CD8-positive, alpha-beta memory T cell (primary cell): ENCODE measurements at regions not wholly inside any gene's neighbourhood (a gene's known extent, or its start where the extent isn't known, plus 50 kb on each side); places are given as distances from the start of the nearest gene placed in this dataset.
"Not testable (repeated sequence)": the region's sequence is repeated elsewhere in the genome, so short reads cannot be mapped to it uniquely, and the experiment has no call there.

Source experiments
- CTCF ChIA-PET: fragments of 350-600 bp; sonication (Branson Sonifier 250); formaldehyde crosslinking; loops from one replicate; lab custom pipeline; 2021; ENCODE audit warnings: antibody characterized with exemption; lab: Charles Lee
- POLR2A ChIA-PET: fragments of 350-600 bp; sonication (Branson Sonifier 250); formaldehyde crosslinking; loops from one replicate; lab custom pipeline; 2021; ENCODE audit warnings: antibody characterized with exemption; lab: Charles Lee
- DNase-seq, 5 donors: peaks; one replicate each; pipeline versions ENCODE4 v3.0.0 to v3.0.0-alpha.2; 2020 to 2022; ENCODE audit warnings: mixed read lengths in 1 of 5
- H3K27ac ChIP-seq: one replicate; pipeline ENCODE4 v1.7.0; 2013; ENCODE audit warnings: low read depth, mild to moderate bottlenecking, low read length, moderate library complexity
- H3K27me3 ChIP-seq: 2 replicates; pipeline ENCODE4 v1.7.0; 2013; ENCODE audit warnings: low read length, mild to moderate bottlenecking; ENCODE audit not compliant: insufficient read depth, poor library complexity, severe bottlenecking
- H3K36me3 ChIP-seq: 2 replicates; pipeline ENCODE4 v1.7.0; 2013; ENCODE audit warnings: mild to moderate bottlenecking, low read length, moderate library complexity; ENCODE audit not compliant: insufficient read depth
- H3K4me1 ChIP-seq: 2 replicates; pipeline ENCODE4 v1.7.0; 2013; ENCODE audit warnings: mild to moderate bottlenecking, low read length, moderate library complexity; ENCODE audit not compliant: insufficient read depth
- H3K4me3 ChIP-seq: 2 replicates; pipeline ENCODE4 v1.7.0; 2013; ENCODE audit warnings: mild to moderate bottlenecking, low read length
- H3K9me3 ChIP-seq: 2 replicates; pipeline ENCODE4 v1.7.0; 2013; ENCODE audit warnings: mild to moderate bottlenecking, low read length
- H3K27ac Mint-ChIP-seq, 8 donors: one replicate each; pipeline ENCODE4 v1.8.0; 2020 to 2021; ENCODE audit warnings: mixed read lengths in 8 of 8, mild to moderate bottlenecking in 6 of 8, inconsistent platforms in 3 of 8, moderate library complexity in 3 of 8
- H3K27me3 Mint-ChIP-seq, 2 donors: one replicate each; pipeline ENCODE4 v1.8.0; 2020 to 2021; ENCODE audit warnings: mixed read lengths in 2 of 2, mild to moderate bottlenecking in 1 of 2, moderate library complexity in 1 of 2
- H3K36me3 Mint-ChIP-seq, 3 donors: one replicate each; pipeline ENCODE4 v1.8.0; 2020 to 2021; ENCODE audit warnings: mixed read lengths in 3 of 3, inconsistent platforms in 1 of 3, mild to moderate bottlenecking in 1 of 3
- H3K4me1 Mint-ChIP-seq, 3 donors: one replicate each; pipeline ENCODE4 v1.8.0; 2020 to 2021; ENCODE audit warnings: mixed read lengths in 3 of 3, inconsistent platforms in 1 of 3, mild to moderate bottlenecking in 1 of 3
- H3K4me3 Mint-ChIP-seq, 7 donors: one replicate each; pipeline ENCODE4 v1.8.0; 2020 to 2021; ENCODE audit warnings: mixed read lengths in 7 of 7, mild to moderate bottlenecking in 6 of 7, moderate library complexity in 4 of 7, inconsistent platforms in 2 of 7
- H3K9me3 Mint-ChIP-seq, 5 donors: one replicate each; pipeline ENCODE4 v1.8.0; 2020 to 2022; ENCODE audit warnings: mixed read lengths in 5 of 5, mild to moderate bottlenecking in 3 of 5, moderate library complexity in 2 of 5, inconsistent platforms in 1 of 5

DNA sequence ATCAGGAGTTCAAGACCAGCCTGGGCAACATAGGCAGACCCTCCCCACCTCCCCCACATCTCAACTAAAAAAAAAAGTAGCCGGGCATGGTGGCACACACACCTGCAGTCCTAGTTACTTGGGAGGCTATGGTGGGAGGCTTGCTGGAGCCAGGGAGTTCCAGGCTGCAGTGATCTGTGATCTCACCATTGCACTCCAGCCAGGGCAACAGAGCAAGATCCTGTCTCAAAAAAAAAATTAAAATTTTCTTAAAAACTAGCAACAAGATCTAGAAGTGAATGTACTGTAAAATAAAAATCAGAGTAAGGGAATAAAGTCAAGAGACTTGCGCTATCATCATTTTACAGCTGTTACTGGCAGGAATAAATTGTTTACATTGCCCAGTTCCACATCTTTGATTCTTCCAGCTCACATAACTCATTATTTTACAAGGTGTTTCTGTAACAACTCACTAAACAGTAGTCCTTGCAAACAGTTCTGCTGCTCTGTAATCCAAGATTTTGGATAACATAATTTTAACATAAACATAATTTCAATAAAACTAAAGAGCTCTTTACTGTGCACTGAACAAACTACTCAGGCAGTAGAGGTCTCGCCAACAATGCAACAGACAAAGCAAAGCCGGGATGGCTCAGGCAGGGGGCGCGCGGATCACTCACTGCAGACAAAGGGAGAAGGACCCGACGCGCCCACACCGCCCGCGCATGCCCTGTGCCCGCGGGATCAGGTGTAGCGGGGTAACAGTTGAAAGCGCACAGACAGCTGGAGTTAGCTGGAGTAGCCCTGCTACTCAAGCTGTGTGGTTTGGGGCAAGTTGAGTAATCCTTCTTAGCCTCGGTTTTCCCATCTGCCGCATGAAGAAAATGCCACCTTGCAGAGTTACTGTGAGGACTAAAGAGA lies 73.3 kb upstream of the NFE2L3 start:
- no peaks in the 10 kb centered on the region for H3K36me3 Mint-ChIP-seq
- no peaks in the 10 kb centered on the region for H3K9me3 ChIP-seq
- no peaks in the 10 kb centered on the region for H3K36me3 ChIP-seq
- POLR2A ChIA-PET = interaction anchor here (0.6 to 1.2 kb wide), 2 partner anchors 119 to 124 kb away, joined by 3 to 4 read pairs; partner anchors contain the start of gene CBX3
- peaks cover 32 to 68% of the 10 kb centered on the region in 2 donors for H3K27me3 Mint-ChIP-seq
- H3K9me3 Mint-ChIP-seq = no peaks in the 10 kb centered on the region
- H3K27ac Mint-ChIP-seq = no peak overlapping the region
- no peak overlapping the region for H3K27ac ChIP-seq
- H3K4me3 ChIP-seq = no peak overlapping the region
- CTCF ChIA-PET = interaction anchor here (0.6 to 3.8 kb wide), 33 partner anchors 9 to 1082 kb away, joined by 3 to 52 read pairs (median 4); partner anchors contain the start of genes NFE2L3 and SNX10
- peaks cover 7 to 8% (median 8%) of the 10 kb centered on the region in 3 donors for H3K4me1 Mint-ChIP-seq
- peak; percentile 64 to 86 (median 68) for DNase-seq
- peaks cover 7% of the 10 kb centered on the region for H3K4me1 ChIP-seq
- H3K4me3 Mint-ChIP-seq = peak overlapping the region in 3 of 7 donors; percentile 49 to 52 (median 49)
- H3K27me3 ChIP-seq = no peaks in the 10 kb centered on the region

DNA sequence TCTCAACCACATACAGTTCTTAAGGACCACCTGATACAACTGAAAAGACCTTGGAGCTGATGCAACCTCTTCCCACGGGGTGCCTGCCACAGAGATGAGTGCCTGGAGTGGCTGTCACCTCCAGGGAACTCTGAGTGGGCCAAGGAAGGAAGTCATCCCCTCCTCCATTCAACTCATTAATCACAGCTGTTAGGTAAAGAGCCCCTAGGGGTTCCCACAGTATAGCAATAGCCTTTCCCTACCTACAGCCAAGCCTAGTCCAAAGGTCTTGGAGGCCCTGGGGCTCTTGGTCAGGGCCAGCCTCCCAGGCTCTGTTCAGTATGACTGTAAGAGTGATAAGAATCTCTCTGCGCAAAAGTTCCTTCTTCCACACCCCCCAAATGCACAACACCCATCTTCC lies 70.4 kb upstream of the NFE2L3 start:
- Histone ChIP-seq H3K4me1 (peaks cover 7% of the 10 kb centered on the region), H3K27me3 (no peaks in the 10 kb centered on the region), H3K27ac (no peak overlapping the region), H3K4me3 (no peak overlapping the region), H3K9me3 (no peaks in the 10 kb centered on the region), H3K36me3 (no peaks in the 10 kb centered on the region)
- no peak for DNase-seq
- Mint-ChIP-seq H3K9me3 (no peaks in the 10 kb centered on the region), H3K4me3 (no peak overlapping the region), H3K27ac (no peak overlapping the region), H3K27me3 (peaks cover 22 to 49% of the 10 kb centered on the region in 2 donors), H3K4me1 (peaks cover 7 to 8% (median 8%) of the 10 kb centered on the region in 3 donors), H3K36me3 (no peaks in the 10 kb centered on the region)
- ChIA-PET CTCF (interaction anchor here (1.0 to 3.8 kb wide), 3 partner anchors 9 to 284 kb away, joined by 3 to 18 read pairs (median 3); no protein-coding TSS in a partner anchor), POLR2A (no interaction called here)

DNA sequence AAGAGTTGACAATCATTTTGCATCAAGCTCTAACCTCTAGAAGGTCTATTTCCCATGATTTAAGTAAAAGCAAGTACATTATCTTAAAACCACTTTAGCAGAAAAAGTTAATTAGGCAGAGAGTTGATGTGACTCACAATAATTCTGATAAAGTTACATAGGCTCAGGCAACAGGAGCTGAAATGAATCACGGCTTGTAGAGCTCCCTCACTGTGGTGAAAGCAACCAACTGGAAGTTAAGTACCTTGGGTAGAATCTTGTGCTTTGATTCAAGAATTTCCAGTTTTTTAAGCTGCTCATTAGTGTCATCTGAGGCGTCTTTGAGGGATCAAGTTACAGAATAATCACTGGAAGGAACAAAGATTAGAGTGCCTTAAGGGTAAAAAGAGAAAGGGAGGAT lies 68.9 kb upstream of the NFE2L3 start:
- Histone ChIP-seq H3K27me3 (no peaks in the 10 kb centered on the region), H3K4me1 (peaks cover 7% of the 10 kb centered on the region), H3K36me3 (no peaks in the 10 kb centered on the region), H3K9me3 (no peaks in the 10 kb centered on the region), H3K4me3 (no peak overlapping the region), H3K27ac (no peak overlapping the region)
- Mint-ChIP-seq H3K27ac (no peak overlapping the region), H3K4me1 (peaks cover 7 to 8% (median 8%) of the 10 kb centered on the region in 3 donors), H3K9me3 (no peaks in the 10 kb centered on the region), H3K27me3 (peaks cover 17 to 37% of the 10 kb centered on the region in 2 donors), H3K4me3 (no peak overlapping the region), H3K36me3 (no peaks in the 10 kb centered on the region)
- CTCF ChIA-PET = interaction anchor here (1.0 to 2.3 kb wide), 3 partner anchors 10 to 282 kb away, joined by 3 to 7 read pairs (median 3); no protein-coding TSS in a partner anchor
- POLR2A ChIA-PET = interaction anchor here (0.6 kb wide), 1 partner anchor 112 kb away, joined by 3 read pairs; no protein-coding TSS in a partner anchor
- no peak for DNase-seq

DNA sequence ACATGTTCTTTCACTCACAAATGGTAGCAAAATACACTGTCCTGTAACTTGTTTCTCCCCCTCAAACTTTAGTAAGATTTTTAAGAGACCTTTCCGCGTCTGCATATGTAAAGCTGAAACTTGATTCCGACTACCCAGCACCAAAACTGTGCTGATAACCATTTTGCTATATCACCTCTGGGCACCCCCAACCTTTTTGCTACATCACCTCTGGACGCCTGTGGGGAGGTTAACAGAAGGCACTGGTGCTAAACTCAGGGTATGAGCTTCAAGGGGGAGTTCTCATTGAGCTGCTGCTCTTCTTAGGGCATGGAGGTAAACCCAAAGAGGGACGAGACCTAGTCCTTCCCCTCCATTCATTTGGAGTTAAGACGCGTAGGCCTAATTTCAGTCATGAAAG lies 67.6 kb upstream of the NFE2L3 start:
- ChIA-PET POLR2A (no interaction called here), CTCF (interaction anchor here (1.6 kb wide), 1 partner anchor 192 kb away, joined by 5 read pairs; no protein-coding TSS in a partner anchor)
- no peak overlapping the region for H3K4me3 Mint-ChIP-seq
- no peaks in the 10 kb centered on the region for H3K36me3 Mint-ChIP-seq
- Histone ChIP-seq H3K27me3 (no peaks in the 10 kb centered on the region), H3K27ac (no peak overlapping the region), H3K4me1 (no peaks in the 10 kb centered on the region), H3K36me3 (no peaks in the 10 kb centered on the region), H3K4me3 (no peak overlapping the region), H3K9me3 (no peaks in the 10 kb centered on the region)
- no peak overlapping the region for H3K27ac Mint-ChIP-seq
- no peak for DNase-seq
- H3K9me3 Mint-ChIP-seq = no peaks in the 10 kb centered on the region
- H3K4me1 Mint-ChIP-seq = peaks cover 0 to 1% (median 1%) of the 10 kb centered on the region in 3 donors
- H3K27me3 Mint-ChIP-seq = peaks cover 16 to 27% of the 10 kb centered on the region in 2 donors

DNA sequence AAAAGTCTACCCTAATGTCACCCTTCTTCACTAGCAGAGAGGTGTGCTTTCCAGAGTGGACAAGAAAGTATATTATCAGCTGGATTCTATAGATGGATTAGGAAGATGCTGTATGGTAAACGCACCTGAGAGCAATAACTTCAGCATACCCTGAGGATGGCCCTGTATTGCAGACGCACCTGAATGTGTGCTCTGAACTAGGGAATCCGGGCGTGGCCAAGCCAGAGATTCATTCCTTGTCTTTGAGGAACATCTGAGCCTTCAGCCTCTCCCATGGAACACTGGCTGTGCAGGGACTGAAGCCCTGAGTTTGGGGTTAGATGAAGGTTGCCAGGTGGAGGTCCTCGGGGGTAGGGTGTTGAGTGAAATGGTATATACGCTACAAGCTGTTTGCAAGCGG lies 66.2 kb upstream of the NFE2L3 start:
- Mint-ChIP-seq H3K9me3 (no peaks in the 10 kb centered on the region), H3K4me3 (no peak overlapping the region), H3K27ac (no peak overlapping the region), H3K36me3 (no peaks in the 10 kb centered on the region), H3K4me1 (peaks cover under 1 to 1% (median under 1%) of the 10 kb centered on the region in 3 donors), H3K27me3 (peaks cover 10 to 15% of the 10 kb centered on the region in 2 donors)
- Histone ChIP-seq H3K36me3 (no peaks in the 10 kb centered on the region), H3K27me3 (no peaks in the 10 kb centered on the region), H3K4me1 (no peaks in the 10 kb centered on the region), H3K9me3 (no peaks in the 10 kb centered on the region), H3K27ac (no peak overlapping the region), H3K4me3 (no peak overlapping the region)
- ChIA-PET POLR2A (no interaction called here), CTCF (no interaction called here)
- no peak for DNase-seq

DNA sequence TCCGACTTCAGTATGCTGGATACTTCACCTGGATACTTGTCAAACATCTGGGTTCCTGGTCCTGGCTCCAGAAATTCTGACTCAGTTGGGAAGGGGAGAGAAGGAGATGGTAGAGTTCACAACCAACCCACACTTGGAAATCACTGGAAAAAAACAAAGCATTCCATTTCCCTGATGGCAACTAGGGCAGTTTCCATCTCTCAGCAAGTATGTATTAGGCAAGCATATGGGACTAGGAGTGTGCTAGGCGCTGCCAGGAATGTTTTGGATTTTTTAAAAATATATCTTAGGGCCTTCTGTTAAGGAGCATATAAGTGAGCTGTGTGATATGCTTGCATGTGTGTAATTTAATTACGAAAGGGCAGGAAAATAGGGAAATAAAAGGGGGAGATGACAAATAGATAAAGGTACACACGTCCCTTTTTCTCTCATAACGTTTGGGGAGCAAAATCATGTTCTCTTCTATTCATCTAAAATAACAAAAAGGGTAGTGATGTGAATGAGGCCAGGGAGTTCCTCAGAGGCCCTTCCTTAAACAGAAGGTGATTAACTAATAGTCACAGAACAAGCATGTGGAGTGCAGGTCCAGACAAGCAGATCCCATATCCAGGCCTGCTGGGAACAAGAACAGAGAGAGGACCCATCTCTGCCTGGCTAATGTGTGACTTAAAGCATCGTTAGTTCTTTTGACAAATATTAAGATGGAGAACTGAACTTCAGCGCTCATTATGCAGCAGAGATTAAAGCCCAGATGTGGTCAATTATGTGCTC lies 64.5 kb upstream of the NFE2L3 start:
- Histone ChIP-seq H3K36me3 (no peaks in the 10 kb centered on the region), H3K4me3 (no peak overlapping the region), H3K27ac (no peak overlapping the region), H3K4me1 (no peaks in the 10 kb centered on the region), H3K9me3 (no peaks in the 10 kb centered on the region), H3K27me3 (no peaks in the 10 kb centered on the region)
- Mint-ChIP-seq H3K27me3 (peaks cover 2 to 4% of the 10 kb centered on the region in 2 donors), H3K4me3 (no peak overlapping the region), H3K4me1 (peaks cover 8 to 16% (median 15%) of the 10 kb centered on the region in 3 donors), H3K9me3 (no peaks in the 10 kb centered on the region), H3K36me3 (no peaks in the 10 kb centered on the region), H3K27ac (no peak overlapping the region)
- CTCF ChIA-PET = interaction anchor here (1.6 to 5.8 kb wide), 2 partner anchors 8 to 278 kb away, joined by 10 to 52 read pairs; no protein-coding TSS in a partner anchor
- POLR2A ChIA-PET = no interaction called here
- DNase-seq = no peak

DNA sequence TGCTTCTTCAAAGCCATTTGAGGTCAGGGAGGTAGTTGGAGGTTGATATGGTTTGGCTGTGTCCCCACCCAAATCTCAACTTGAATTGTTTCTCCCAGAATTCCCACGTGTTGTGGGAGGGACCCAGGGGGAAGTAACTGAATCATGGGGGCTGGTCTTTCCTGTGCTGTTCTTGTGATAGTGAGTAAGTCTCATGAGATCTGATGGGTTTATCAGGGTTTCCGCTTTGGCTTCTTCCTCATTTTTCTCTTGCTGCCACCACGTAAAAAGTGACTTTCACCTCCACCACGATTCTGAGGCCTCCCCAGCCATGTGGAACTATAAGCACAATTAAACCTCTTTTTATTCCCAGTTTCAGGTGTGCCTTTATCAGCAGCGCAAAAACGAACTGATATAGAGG lies 62.5 kb upstream of the NFE2L3 start:
- H3K4me3 Mint-ChIP-seq, DNase-seq, H3K4me1 ChIP-seq, H3K27me3 ChIP-seq, H3K27me3 Mint-ChIP-seq, H3K27ac ChIP-seq, H3K36me3 Mint-ChIP-seq, H3K9me3 Mint-ChIP-seq, H3K4me3 ChIP-seq, H3K9me3 ChIP-seq, H3K36me3 ChIP-seq: not testable (repeated sequence)
- CTCF ChIA-PET = interaction anchor here (1.2 to 5.8 kb wide), 9 partner anchors 8 to 281 kb away, joined by 3 to 94 read pairs (median 18); no protein-coding TSS in a partner anchor
- POLR2A ChIA-PET = interaction anchor here (1.7 kb wide), 1 partner anchor 109 kb away, joined by 5 read pairs; no protein-coding TSS in a partner anchor
- Mint-ChIP-seq H3K4me1 (peaks cover 8 to 17% (median 16%) of the 10 kb centered on the region in 3 donors), H3K27ac (peak overlapping the region in 1 of 8 donors; percentile 51)
